C4-2B (cell line): ENCODE measurements at regions not wholly inside any gene's neighbourhood (a gene's known extent, or its start where the extent isn't known, plus 50 kb on each side); places are given as distances from the start of the nearest gene placed in this dataset.
A peak's percentile ranks its signal among the peaks of the same experiment; 100 is the strongest.

ENCODE experiments used
- ZFX ChIP-seq: fragments of 450-650 bp; IDR thresholded peaks from 2 replicates; pipeline ENCODE4 v1.6.1; 2017
- TF ChIP-seq, protein P1 (sequence below): fragments of 450-650 bp; conservative IDR thresholded peaks from 2 replicates; pipeline ENCODE4 v1.5.1; 2017; ENCODE audit warnings: mild to moderate bottlenecking

DNA sequence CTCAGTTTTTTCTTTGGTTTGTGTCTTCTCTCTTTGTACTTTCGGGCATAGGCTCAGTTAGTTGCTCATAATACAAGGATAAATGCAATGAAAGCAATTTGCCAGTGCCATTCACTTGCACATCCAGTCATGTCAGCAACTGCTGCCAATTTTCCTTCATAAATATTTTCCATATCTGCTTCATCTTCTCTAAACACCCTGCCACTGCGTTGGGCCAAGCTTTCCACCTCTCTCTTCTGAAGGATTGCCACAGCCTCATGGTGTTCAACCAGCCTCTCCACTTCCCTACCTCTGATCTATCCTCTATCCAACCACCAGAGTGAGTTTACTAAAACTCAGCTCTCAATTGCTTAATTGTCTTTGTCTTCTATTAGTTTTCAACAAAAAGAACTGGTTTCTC, 192.5 kb upstream of the ZNF462 start:
- TF ChIP-seq, protein P1, sequence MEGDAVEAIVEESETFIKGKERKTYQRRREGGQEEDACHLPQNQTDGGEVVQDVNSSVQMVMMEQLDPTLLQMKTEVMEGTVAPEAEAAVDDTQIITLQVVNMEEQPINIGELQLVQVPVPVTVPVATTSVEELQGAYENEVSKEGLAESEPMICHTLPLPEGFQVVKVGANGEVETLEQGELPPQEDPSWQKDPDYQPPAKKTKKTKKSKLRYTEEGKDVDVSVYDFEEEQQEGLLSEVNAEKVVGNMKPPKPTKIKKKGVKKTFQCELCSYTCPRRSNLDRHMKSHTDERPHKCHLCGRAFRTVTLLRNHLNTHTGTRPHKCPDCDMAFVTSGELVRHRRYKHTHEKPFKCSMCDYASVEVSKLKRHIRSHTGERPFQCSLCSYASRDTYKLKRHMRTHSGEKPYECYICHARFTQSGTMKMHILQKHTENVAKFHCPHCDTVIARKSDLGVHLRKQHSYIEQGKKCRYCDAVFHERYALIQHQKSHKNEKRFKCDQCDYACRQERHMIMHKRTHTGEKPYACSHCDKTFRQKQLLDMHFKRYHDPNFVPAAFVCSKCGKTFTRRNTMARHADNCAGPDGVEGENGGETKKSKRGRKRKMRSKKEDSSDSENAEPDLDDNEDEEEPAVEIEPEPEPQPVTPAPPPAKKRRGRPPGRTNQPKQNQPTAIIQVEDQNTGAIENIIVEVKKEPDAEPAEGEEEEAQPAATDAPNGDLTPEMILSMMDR = peak; percentile 14; the same call in 1 of the 2 replicates
- no peak for TF ChIP-seq ZFX
